BJ (cell line): ENCODE measurements at regions not wholly inside any gene's neighbourhood (a gene's known extent, or its start where the extent isn't known, plus 50 kb on each side); places are given as distances from the start of the nearest gene placed in this dataset.
"Not testable (repeated sequence)": the region's sequence is repeated elsewhere in the genome, so short reads cannot be mapped to it uniquely, and the experiment has no call there.

Experiments
- CTCF ChIA-PET: fragments of 350-600 bp; formaldehyde crosslinking; extraction: SDS; loops from one replicate; lab custom pipeline; 2021; ENCODE audit warnings: antibody characterized with exemption, inconsistent platforms; lab: Yijun Ruan, JAX
- POLR2A ChIA-PET: fragments of 300-600 bp; sonication (Branson Sonifier 250); formaldehyde crosslinking; extraction: SDS; loops from one replicate; lab custom pipeline; 2021; ENCODE audit warnings: antibody characterized with exemption; lab: Charles Lee
- DNase-seq: peaks from one replicate; pipeline ENCODE4 v3.0.0-alpha.2; 2011; ENCODE audit warnings: low read depth
- H3K27me3 ChIP-seq: 2 replicates; pipeline ENCODE4 v1.6.0; 2011; ENCODE audit warnings: low read length; ENCODE audit not compliant: control insufficient read depth, insufficient read depth
- H3K36me3 ChIP-seq: 2 replicates; pipeline ENCODE4 v1.5.1; 2011; ENCODE audit warnings: low read length; ENCODE audit not compliant: control insufficient read depth, insufficient read depth
- H3K4me3 ChIP-seq: 2 replicates; pipeline ENCODE4 v1.5.1; 2011; ENCODE audit warnings: low read depth, mild to moderate bottlenecking, control low read depth, low read length
- CTCF ChIP-seq: IDR thresholded peaks from 2 replicates; pipeline ENCODE4 v1.5.1; 2011; ENCODE audit warnings: low read depth, mild to moderate bottlenecking, control low read depth, inconsistent platforms, low read length, moderate library complexity; ENCODE audit not compliant: insufficient read depth

- DNase-seq, POLR2A ChIA-PET: not testable (repeated sequence)
These were observed 306.1 kb upstream of the WSB1 start for GRCh38 chr17:26987851-26988250.

GRCh38 chr17:26994648-26995047, 299.3 kb upstream of the WSB1 start:
- H3K36me3 ChIP-seq, CTCF ChIA-PET, DNase-seq, H3K27me3 ChIP-seq, H3K4me3 ChIP-seq, POLR2A ChIA-PET: not testable (repeated sequence)

More at GRCh38 chr17:26987851-26988250, 306.1 kb upstream of the WSB1 start:
- H3K27me3 ChIP-seq, H3K4me3 ChIP-seq, H3K36me3 ChIP-seq, CTCF ChIA-PET: not testable (repeated sequence)

GRCh38 chr17:26996146-26996916, 297.6 kb upstream of the WSB1 start:
- DNase-seq, H3K4me3 ChIP-seq, CTCF ChIA-PET, H3K36me3 ChIP-seq, H3K27me3 ChIP-seq, POLR2A ChIA-PET: not testable (repeated sequence)

- H3K27me3 ChIP-seq, H3K36me3 ChIP-seq, POLR2A ChIA-PET, DNase-seq, H3K4me3 ChIP-seq, CTCF ChIA-PET: not testable (repeated sequence)
These were observed 286.0 kb upstream of the WSB1 start for GRCh38 chr17:27007734-27008531.

GRCh38 chr17:27009087-27009486, 284.8 kb upstream of the WSB1 start:
- Histone ChIP-seq H3K4me3 (no peak overlapping the region), H3K36me3 (no peaks in the 10 kb centered on the region), H3K27me3 (no peaks in the 10 kb centered on the region)
- no peak for TF ChIP-seq CTCF
- POLR2A ChIA-PET, result no interaction called here
- no peak for DNase-seq
- CTCF ChIA-PET, result no interaction called here

GRCh38 chr17:27010138-27010537, 283.8 kb upstream of the WSB1 start:
- POLR2A ChIA-PET, DNase-seq, H3K27me3 ChIP-seq, H3K4me3 ChIP-seq, H3K36me3 ChIP-seq, CTCF ChIA-PET: not testable (repeated sequence)

GRCh38 chr17:27030552-27030951, 263.4 kb upstream of the WSB1 start:
- H3K27me3 ChIP-seq, H3K36me3 ChIP-seq, POLR2A ChIA-PET, CTCF ChIA-PET, DNase-seq, H3K4me3 ChIP-seq: not testable (repeated sequence)

- CTCF ChIA-PET, result no interaction called here
- no peak overlapping the region for H3K4me3 ChIP-seq
- DNase-seq, result no peak
- H3K27me3 ChIP-seq, result no peaks in the 10 kb centered on the region
- POLR2A ChIA-PET, result no interaction called here
- H3K36me3 ChIP-seq, result no peaks in the 10 kb centered on the region
- no peak for TF ChIP-seq CTCF
These were observed 255.2 kb upstream of the WSB1 start for GRCh38 chr17:27038676-27039075.

GRCh38 chr17:27045039-27045438, 248.9 kb upstream of the WSB1 start:
- POLR2A ChIA-PET, CTCF ChIA-PET, DNase-seq, H3K27me3 ChIP-seq, H3K36me3 ChIP-seq, H3K4me3 ChIP-seq: not testable (repeated sequence)
